CD4-positive, alpha-beta T cell treated with Interleukin-4 for 4 hours (primary cell): ENCODE measurements at regions not wholly inside any gene's neighbourhood (a gene's known extent, or its start where the extent isn't known, plus 50 kb on each side); places are given as distances from the start of the nearest gene placed in this dataset.

Experiments used
- DNase-seq: peaks from one replicate; pipeline ENCODE4 v3.0.0-alpha.2; 2020

GRCh38 chr10:78873413-78873812 lies 195.4 kb upstream of the ZMIZ1 start:
- DNase-seq: no peak

GRCh38 chr10:78875331-78875877 lies 193.4 kb upstream of the ZMIZ1 start:
- no peak for DNase-seq

GRCh38 chr10:78875932-78876331 lies 192.8 kb upstream of the ZMIZ1 start:
- DNase-seq: no peak

GRCh38 chr10:78876449-78876848 lies 192.3 kb upstream of the ZMIZ1 start:
- DNase-seq: no peak

GRCh38 chr10:78879621-78880020 lies 189.1 kb upstream of the ZMIZ1 start:
- DNase-seq: no peak

- no peak for DNase-seq
Observed at GRCh38 chr10:78886129-78886528, 182.6 kb upstream of the ZMIZ1 start.

GRCh38 chr10:78889536-78890063 lies 179.2 kb upstream of the ZMIZ1 start:
- no peak for DNase-seq

GRCh38 chr10:78890506-78890905 lies 178.3 kb upstream of the ZMIZ1 start:
- DNase-seq: no peak

GRCh38 chr10:78891741-78892140 lies 177.0 kb upstream of the ZMIZ1 start:
- no peak for DNase-seq

- no peak for DNase-seq
Observed at GRCh38 chr10:78892338-78893176, 176.2 kb upstream of the ZMIZ1 start.

GRCh38 chr10:78893217-78893616 lies 175.5 kb upstream of the ZMIZ1 start:
- no peak for DNase-seq

- DNase-seq: no peak
Observed at GRCh38 chr10:78894089-78894840, 174.5 kb upstream of the ZMIZ1 start.

- DNase-seq: no peak
Observed at GRCh38 chr10:78894841-78895195, 173.9 kb upstream of the ZMIZ1 start.

- no peak for DNase-seq
Observed at GRCh38 chr10:78895469-78895868, 173.3 kb upstream of the ZMIZ1 start.

- no peak for DNase-seq
Observed at GRCh38 chr10:78896159-78896928, 172.4 kb upstream of the ZMIZ1 start.

GRCh38 chr10:78898341-78899097 lies 170.2 kb upstream of the ZMIZ1 start:
- no peak for DNase-seq

- DNase-seq: no peak
Observed at GRCh38 chr10:78899098-78899754, 169.5 kb upstream of the ZMIZ1 start.

- no peak for DNase-seq
Observed at GRCh38 chr10:78899996-78900714, 168.6 kb upstream of the ZMIZ1 start.

- no peak for DNase-seq
Observed at GRCh38 chr10:78900715-78901430, 167.9 kb upstream of the ZMIZ1 start.

GRCh38 chr10:78901694-78902093 lies 167.1 kb upstream of the ZMIZ1 start:
- DNase-seq: no peak
